ENCODE measurements at regions not wholly inside any gene's neighbourhood (a gene's known extent, or its start where the extent isn't known, plus 50 kb on each side); places are given as distances from the start of the nearest gene placed in this dataset.
A peak's percentile ranks its signal among the peaks of the same experiment; 100 is the strongest.
"Not testable (repeated sequence)": the region's sequence is repeated elsewhere in the genome, so short reads cannot be mapped to it uniquely, and the experiment has no call there.

GRCh38 chr1:166307261-166308188, 140.7 kb upstream of the FAM78B start:
- DNase-seq = no peak

- DNase-seq = not testable (repeated sequence)
These were observed 149.5 kb upstream of the FAM78B start for GRCh38 chr1:166316306-166316705.

GRCh38 chr1:166322470-166322869, 155.7 kb upstream of the FAM78B start:
- DNase-seq = no peak

- DNase-seq = no peak
These were observed 161.1 kb upstream of the FAM78B start for GRCh38 chr1:166327886-166328285.

GRCh38 chr1:166328956-166329355, 162.2 kb upstream of the FAM78B start:
- DNase-seq = no peak

- no peak for DNase-seq
These were observed 163.3 kb upstream of the FAM78B start for GRCh38 chr1:166330096-166330495.

GRCh38 chr1:166338105-166338504, 171.3 kb upstream of the FAM78B start:
- DNase-seq = no peak

- no peak for DNase-seq
These were observed 173.9 kb upstream of the FAM78B start for GRCh38 chr1:166340709-166341108.

GRCh38 chr1:166343276-166343675, 176.5 kb upstream of the FAM78B start:
- no peak for DNase-seq

GRCh38 chr1:166350490-166350889, 183.7 kb upstream of the FAM78B start:
- DNase-seq = peak; percentile 67

GRCh38 chr1:166351676-166352075, 184.9 kb upstream of the FAM78B start:
- no peak for DNase-seq

- no peak for DNase-seq
These were observed 186.4 kb upstream of the FAM78B start for GRCh38 chr1:166353213-166353612.

GRCh38 chr1:166354406-166354805, 187.6 kb upstream of the FAM78B start:
- peak; percentile 27 for DNase-seq

GRCh38 chr1:166365081-166365480, 198.3 kb upstream of the FAM78B start:
- no peak for DNase-seq

GRCh38 chr1:166368030-166368429, 201.2 kb upstream of the FAM78B start:
- DNase-seq = no peak

GRCh38 chr1:166377896-166378295, 211.1 kb upstream of the FAM78B start:
- DNase-seq = no peak

GRCh38 chr1:166378805-166379204, 212.0 kb upstream of the FAM78B start:
- DNase-seq = no peak

GRCh38 chr1:166379447-166379846, 212.6 kb upstream of the FAM78B start:
- DNase-seq = no peak

GRCh38 chr1:166383137-166383536, 216.3 kb upstream of the FAM78B start:
- DNase-seq = no peak

GRCh38 chr1:166383635-166384346, 217.0 kb upstream of the FAM78B start:
- no peak for DNase-seq

GRCh38 chr1:166384948-166385347, 218.1 kb upstream of the FAM78B start:
- no peak for DNase-seq

GRCh38 chr1:166390366-166391033, 223.7 kb upstream of the FAM78B start:
- DNase-seq = no peak

GRCh38 chr1:166391279-166392066, 224.7 kb upstream of the FAM78B start:
- DNase-seq = no peak
